Liver (tissue), 8 donors: ENCODE measurements at regions not wholly inside any gene's neighbourhood (a gene's known extent, or its start where the extent isn't known, plus 50 kb on each side); places are given as distances from the start of the nearest gene placed in this dataset.

ENCODE experiments used
- DNase-seq: peaks from one replicate; pipeline ENCODE4 v3.0.0-alpha.2; 2017; ENCODE audit warnings: low spot score
- H3K27ac ChIP-seq, 2 donors: one replicate each; pipeline ENCODE4 v1.7.0; 2013; ENCODE audit warnings: inconsistent platforms in 2 of 2, low read length in 2 of 2, control low read depth in 1 of 2, low read depth in 1 of 2, mild to moderate bottlenecking in 1 of 2
- H3K27me3 ChIP-seq, 4 donors: one replicate each; pipeline versions ENCODE4 v1.6.1 to v1.7.0; 2013; ENCODE audit warnings: low read length in 3 of 4, inconsistent platforms in 1 of 4, mild to moderate bottlenecking in 1 of 4, moderate library complexity in 1 of 4; ENCODE audit not compliant: control insufficient read depth in 4 of 4, insufficient read depth in 4 of 4
- H3K36me3 ChIP-seq, 4 donors: one replicate each; pipeline versions ENCODE4 v1.6.1 to v1.7.0; 2013; ENCODE audit warnings: low read length in 3 of 4, mild to moderate bottlenecking in 3 of 4, low read depth in 1 of 4, moderate library complexity in 1 of 4; ENCODE audit not compliant: control insufficient read depth in 4 of 4, insufficient read depth in 3 of 4
- H3K4me1 ChIP-seq, 4 donors: one replicate each; pipeline versions ENCODE4 v1.6.1 to v1.7.0; 2013; ENCODE audit warnings: low read length in 3 of 4, mild to moderate bottlenecking in 3 of 4, moderate library complexity in 1 of 4; ENCODE audit not compliant: control insufficient read depth in 4 of 4, insufficient read depth in 4 of 4
- H3K4me3 ChIP-seq, 3 donors: one replicate each; pipeline versions ENCODE4 v1.6.1 to v1.7.0; 2013; ENCODE audit warnings: low read length in 3 of 3, control low read depth in 1 of 3, low read depth in 1 of 3, mild to moderate bottlenecking in 1 of 3
- H3K9ac ChIP-seq, 2 donors: one replicate each; pipeline ENCODE4 v1.7.0; 2013; ENCODE audit warnings: low read length in 2 of 2, mild to moderate bottlenecking in 2 of 2, moderate library complexity in 2 of 2, control low read depth in 1 of 2, low read depth in 1 of 2
- H3K9me3 ChIP-seq, 4 donors: one replicate each; pipeline versions ENCODE4 v1.6.1 to v1.7.0; 2013; ENCODE audit warnings: low read length in 3 of 4; ENCODE audit not compliant: control insufficient read depth in 4 of 4
- EGR1 ChIP-seq, 2 donors: IDR thresholded peaks; 2 replicates each; pipeline ENCODE4 v1.6.1; 2016 to 2018; ENCODE audit warnings: antibody characterized with exemption in 2 of 2, low read depth in 2 of 2
- FOXA1 ChIP-seq: IDR thresholded peaks from 2 replicates; pipeline ENCODE4 v1.6.1; 2016; ENCODE audit warnings: antibody characterized with exemption
- FOXA2 ChIP-seq: IDR thresholded peaks from 2 replicates; pipeline ENCODE4 v1.6.1; 2016; ENCODE audit warnings: antibody characterized with exemption
- GABPA ChIP-seq, 2 donors: IDR thresholded peaks in 1 of 2; conservative IDR thresholded peaks in 1 of 2; 2 replicates each; pipeline ENCODE4 v1.6.1; 2016; ENCODE audit warnings: antibody characterized with exemption in 2 of 2, mild to moderate bottlenecking in 1 of 2, moderate library complexity in 1 of 2
- HNF4A ChIP-seq, 2 donors: conservative IDR thresholded peaks; 2 replicates each; pipeline ENCODE4 v1.6.1; 2016; ENCODE audit warnings: antibody characterized with exemption in 2 of 2, mild to moderate bottlenecking in 2 of 2
- HNF4G ChIP-seq: IDR thresholded peaks from 2 replicates; pipeline ENCODE4 v1.6.1; 2016; ENCODE audit warnings: antibody characterized with exemption
- JUND ChIP-seq, 2 donors: IDR thresholded peaks; 2 replicates each; pipeline ENCODE4 v1.6.1; 2016; ENCODE audit warnings: antibody characterized with exemption in 2 of 2
- NR2F2 ChIP-seq: IDR thresholded peaks from 2 replicates; pipeline ENCODE4 v1.6.1; 2016; ENCODE audit warnings: antibody characterized with exemption
- RAD21 ChIP-seq, 2 donors: IDR thresholded peaks; 2 replicates each; pipeline ENCODE4 v1.6.1; 2016; ENCODE audit warnings: antibody characterized with exemption in 2 of 2, mild to moderate bottlenecking in 2 of 2
- RXRA ChIP-seq, 2 donors: IDR thresholded peaks; 2 replicates each; pipeline ENCODE4 v1.6.1; 2017 to 2018; ENCODE audit warnings: antibody characterized with exemption in 2 of 2, mild to moderate bottlenecking in 1 of 2
- SP1 ChIP-seq: IDR thresholded peaks from 2 replicates; pipeline ENCODE4 v1.6.1; 2018; ENCODE audit warnings: antibody characterized with exemption, mild to moderate bottlenecking
- TAF1 ChIP-seq: conservative IDR thresholded peaks from 2 replicates; pipeline ENCODE4 v1.6.1; 2016; ENCODE audit warnings: antibody characterized with exemption, mild to moderate bottlenecking
- YY1 ChIP-seq: IDR thresholded peaks from 2 replicates; pipeline ENCODE4 v1.6.1; 2016; ENCODE audit warnings: antibody characterized with exemption, mild to moderate bottlenecking
- WGBS: extraction: QIAGEN DNeasy Blood & Tissue Kit; methylation state at CpG from one replicate; pipeline ENCODE4 v1.1.7; 2013; 5-methylcytosine and 5-hydroxymethylcytosine counted together
- TF ChIP-seq, protein P1 (sequence below): IDR thresholded peaks from 2 replicates; pipeline ENCODE4 v1.6.1; 2016; ENCODE audit warnings: antibody characterized with exemption
- TF ChIP-seq, protein P2 (sequence below): IDR thresholded peaks from 2 replicates; pipeline ENCODE4 v1.6.1; 2016; ENCODE audit warnings: antibody characterized with exemption
- TF ChIP-seq, protein P3 (sequence below): fragments of 150-350 bp; IDR thresholded peaks from 2 replicates; pipeline ENCODE4 v1.5.1; 2017; ENCODE audit warnings: improper control_type of control experiment, low read depth, low read length; ENCODE audit not compliant: missing input control
- TF ChIP-seq, protein P4 (sequence below): IDR thresholded peaks from 2 replicates; pipeline ENCODE4 v1.6.1; 2016; ENCODE audit warnings: antibody characterized with exemption
- TF ChIP-seq, protein P5 (sequence below): IDR thresholded peaks from 2 replicates; pipeline ENCODE4 v1.6.1; 2016; ENCODE audit warnings: antibody characterized with exemption, mild to moderate bottlenecking
- donor health status: healthy.
- donor health status: healthy.
- donor health status: healthy.
- donor health status: healthy.
- donor health status: healthy.

DNA sequence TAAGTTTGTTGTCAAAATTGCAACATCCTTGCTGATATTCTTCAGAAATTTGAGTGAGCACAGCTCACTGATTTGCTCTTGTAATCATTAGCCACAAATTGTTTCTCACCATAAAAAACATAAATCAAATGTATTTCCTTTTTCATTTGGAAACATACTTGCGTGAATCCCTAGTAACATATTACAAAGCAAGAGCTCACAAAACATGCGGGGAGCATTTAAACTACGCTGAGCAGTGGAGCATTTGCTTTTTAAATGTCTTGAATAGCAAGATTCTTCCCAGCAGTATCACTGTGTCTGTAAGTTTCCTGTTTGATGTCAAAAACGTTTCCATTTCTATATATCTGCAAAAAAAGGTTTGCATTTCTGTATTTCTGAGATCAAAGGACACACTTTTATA is 788.3 kb upstream of the SALL3 start:
- no peaks in the 10 kb centered on the region for H3K9me3 ChIP-seq
- TF ChIP-seq HNF4A (conservative IDR thresholded peaks at IDR 0.05) (no peak), FOXA2 (no peak), GABPA (IDR thresholded peaks at IDR 0.05 in 1 of 2, conservative IDR thresholded peaks at IDR 0.05 in 1 of 2) (no peak), TAF1 (no peak), JUND (IDR thresholded peaks at IDR 0.05) (no peak), RXRA (IDR thresholded peaks at IDR 0.05) (no peak), HNF4G (no peak), RAD21 (IDR thresholded peaks at IDR 0.05) (no peak), FOXA1 (no peak), SP1 (no peak), NR2F2 (no peak), YY1 (no peak), EGR1 (IDR thresholded peaks at IDR 0.05; ENCODE audit: low read depth in 2 of 2) (no peak)
- TF ChIP-seq, protein P1, sequence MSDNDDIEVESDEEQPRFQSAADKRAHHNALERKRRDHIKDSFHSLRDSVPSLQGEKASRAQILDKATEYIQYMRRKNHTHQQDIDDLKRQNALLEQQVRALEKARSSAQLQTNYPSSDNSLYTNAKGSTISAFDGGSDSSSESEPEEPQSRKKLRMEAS = no peak
- TF ChIP-seq, protein P2, sequence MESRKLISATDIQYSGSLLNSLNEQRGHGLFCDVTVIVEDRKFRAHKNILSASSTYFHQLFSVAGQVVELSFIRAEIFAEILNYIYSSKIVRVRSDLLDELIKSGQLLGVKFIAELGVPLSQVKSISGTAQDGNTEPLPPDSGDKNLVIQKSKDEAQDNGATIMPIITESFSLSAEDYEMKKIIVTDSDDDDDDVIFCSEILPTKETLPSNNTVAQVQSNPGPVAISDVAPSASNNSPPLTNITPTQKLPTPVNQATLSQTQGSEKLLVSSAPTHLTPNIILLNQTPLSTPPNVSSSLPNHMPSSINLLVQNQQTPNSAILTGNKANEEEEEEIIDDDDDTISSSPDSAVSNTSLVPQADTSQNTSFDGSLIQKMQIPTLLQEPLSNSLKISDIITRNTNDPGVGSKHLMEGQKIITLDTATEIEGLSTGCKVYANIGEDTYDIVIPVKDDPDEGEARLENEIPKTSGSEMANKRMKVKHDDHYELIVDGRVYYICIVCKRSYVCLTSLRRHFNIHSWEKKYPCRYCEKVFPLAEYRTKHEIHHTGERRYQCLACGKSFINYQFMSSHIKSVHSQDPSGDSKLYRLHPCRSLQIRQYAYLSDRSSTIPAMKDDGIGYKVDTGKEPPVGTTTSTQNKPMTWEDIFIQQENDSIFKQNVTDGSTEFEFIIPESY = no peak
- TF ChIP-seq, protein P3, sequence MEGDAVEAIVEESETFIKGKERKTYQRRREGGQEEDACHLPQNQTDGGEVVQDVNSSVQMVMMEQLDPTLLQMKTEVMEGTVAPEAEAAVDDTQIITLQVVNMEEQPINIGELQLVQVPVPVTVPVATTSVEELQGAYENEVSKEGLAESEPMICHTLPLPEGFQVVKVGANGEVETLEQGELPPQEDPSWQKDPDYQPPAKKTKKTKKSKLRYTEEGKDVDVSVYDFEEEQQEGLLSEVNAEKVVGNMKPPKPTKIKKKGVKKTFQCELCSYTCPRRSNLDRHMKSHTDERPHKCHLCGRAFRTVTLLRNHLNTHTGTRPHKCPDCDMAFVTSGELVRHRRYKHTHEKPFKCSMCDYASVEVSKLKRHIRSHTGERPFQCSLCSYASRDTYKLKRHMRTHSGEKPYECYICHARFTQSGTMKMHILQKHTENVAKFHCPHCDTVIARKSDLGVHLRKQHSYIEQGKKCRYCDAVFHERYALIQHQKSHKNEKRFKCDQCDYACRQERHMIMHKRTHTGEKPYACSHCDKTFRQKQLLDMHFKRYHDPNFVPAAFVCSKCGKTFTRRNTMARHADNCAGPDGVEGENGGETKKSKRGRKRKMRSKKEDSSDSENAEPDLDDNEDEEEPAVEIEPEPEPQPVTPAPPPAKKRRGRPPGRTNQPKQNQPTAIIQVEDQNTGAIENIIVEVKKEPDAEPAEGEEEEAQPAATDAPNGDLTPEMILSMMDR = no peak
- TF ChIP-seq, protein P4, sequence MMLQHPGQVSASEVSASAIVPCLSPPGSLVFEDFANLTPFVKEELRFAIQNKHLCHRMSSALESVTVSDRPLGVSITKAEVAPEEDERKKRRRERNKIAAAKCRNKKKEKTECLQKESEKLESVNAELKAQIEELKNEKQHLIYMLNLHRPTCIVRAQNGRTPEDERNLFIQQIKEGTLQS = no peak
- TF ChIP-seq, protein P5, sequence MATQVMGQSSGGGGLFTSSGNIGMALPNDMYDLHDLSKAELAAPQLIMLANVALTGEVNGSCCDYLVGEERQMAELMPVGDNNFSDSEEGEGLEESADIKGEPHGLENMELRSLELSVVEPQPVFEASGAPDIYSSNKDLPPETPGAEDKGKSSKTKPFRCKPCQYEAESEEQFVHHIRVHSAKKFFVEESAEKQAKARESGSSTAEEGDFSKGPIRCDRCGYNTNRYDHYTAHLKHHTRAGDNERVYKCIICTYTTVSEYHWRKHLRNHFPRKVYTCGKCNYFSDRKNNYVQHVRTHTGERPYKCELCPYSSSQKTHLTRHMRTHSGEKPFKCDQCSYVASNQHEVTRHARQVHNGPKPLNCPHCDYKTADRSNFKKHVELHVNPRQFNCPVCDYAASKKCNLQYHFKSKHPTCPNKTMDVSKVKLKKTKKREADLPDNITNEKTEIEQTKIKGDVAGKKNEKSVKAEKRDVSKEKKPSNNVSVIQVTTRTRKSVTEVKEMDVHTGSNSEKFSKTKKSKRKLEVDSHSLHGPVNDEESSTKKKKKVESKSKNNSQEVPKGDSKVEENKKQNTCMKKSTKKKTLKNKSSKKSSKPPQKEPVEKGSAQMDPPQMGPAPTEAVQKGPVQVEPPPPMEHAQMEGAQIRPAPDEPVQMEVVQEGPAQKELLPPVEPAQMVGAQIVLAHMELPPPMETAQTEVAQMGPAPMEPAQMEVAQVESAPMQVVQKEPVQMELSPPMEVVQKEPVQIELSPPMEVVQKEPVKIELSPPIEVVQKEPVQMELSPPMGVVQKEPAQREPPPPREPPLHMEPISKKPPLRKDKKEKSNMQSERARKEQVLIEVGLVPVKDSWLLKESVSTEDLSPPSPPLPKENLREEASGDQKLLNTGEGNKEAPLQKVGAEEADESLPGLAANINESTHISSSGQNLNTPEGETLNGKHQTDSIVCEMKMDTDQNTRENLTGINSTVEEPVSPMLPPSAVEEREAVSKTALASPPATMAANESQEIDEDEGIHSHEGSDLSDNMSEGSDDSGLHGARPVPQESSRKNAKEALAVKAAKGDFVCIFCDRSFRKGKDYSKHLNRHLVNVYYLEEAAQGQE = no peak
- H3K4me3 ChIP-seq = no peak overlapping the region
- H3K27me3 ChIP-seq = no peaks in the 10 kb centered on the region
- no peak for DNase-seq
- WGBS = 63% methylated on average over 4 of the region's 4 CpGs
- H3K9ac ChIP-seq = no peak overlapping the region
- H3K27ac ChIP-seq = no peak overlapping the region
- H3K36me3 ChIP-seq = no peaks in the 10 kb centered on the region
- H3K4me1 ChIP-seq = no peaks in the 10 kb centered on the region

DNA sequence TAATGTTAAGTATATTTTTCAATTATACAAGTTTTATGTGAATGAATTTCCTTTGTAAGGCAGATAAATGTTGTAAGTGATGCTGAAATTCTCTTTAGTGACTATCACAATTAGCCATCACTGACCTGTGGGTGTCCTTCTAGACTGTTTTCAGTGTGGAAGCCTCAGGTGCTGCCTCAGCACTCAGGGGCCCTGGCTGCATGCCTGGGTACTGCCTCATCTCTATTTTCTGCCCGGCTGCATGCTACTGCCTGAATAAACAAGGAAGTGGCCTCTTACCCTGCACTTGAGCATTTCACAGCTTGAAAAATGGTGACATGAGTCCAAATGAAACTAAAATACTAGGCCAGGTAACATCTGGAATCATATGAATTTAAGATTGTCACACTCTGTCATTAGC is 787.6 kb upstream of the SALL3 start:
- Histone ChIP-seq H3K36me3 (no peaks in the 10 kb centered on the region), H3K9me3 (no peaks in the 10 kb centered on the region), H3K27ac (no peak overlapping the region), H3K4me3 (no peak overlapping the region), H3K4me1 (no peaks in the 10 kb centered on the region), H3K27me3 (no peaks in the 10 kb centered on the region), H3K9ac (no peak overlapping the region)
- 6% methylated on average over 1 of the region's 1 CpG for WGBS
- TF ChIP-seq, protein P2 = no peak
- TF ChIP-seq, protein P3 = peak; percentile 18
- TF ChIP-seq NR2F2 = no peak
- no peak for TF ChIP-seq YY1
- peak; percentile 43 for TF ChIP-seq FOXA1
- TF ChIP-seq TAF1 = no peak
- TF ChIP-seq RXRA (IDR thresholded peaks at IDR 0.05) = peak in 1 of 2 donors; percentile 10
- TF ChIP-seq HNF4A (conservative IDR thresholded peaks at IDR 0.05) = peak in 1 of 2 donors; percentile 31
- TF ChIP-seq GABPA (IDR thresholded peaks at IDR 0.05 in 1 of 2, conservative IDR thresholded peaks at IDR 0.05 in 1 of 2) = no peak
- peak; percentile 3 to 48 for TF ChIP-seq RAD21 (IDR thresholded peaks at IDR 0.05)
- DNase-seq = no peak
